Neural crest cell (in vitro differentiated cells): ENCODE measurements at regions not wholly inside any gene's neighbourhood (a gene's known extent, or its start where the extent isn't known, plus 50 kb on each side); places are given as distances from the start of the nearest gene placed in this dataset.

Experiments used
- DNase-seq: peaks from one replicate; pipeline ENCODE4 v3.0.0; 2021; ENCODE audit warnings: low read depth, mixed read lengths, low spot score
- H3K27ac Mint-ChIP-seq: one replicate; pipeline ENCODE4 v1.8.0; 2021; ENCODE audit warnings: mild to moderate bottlenecking, mixed read lengths; ENCODE audit not compliant: unreplicated experiment
- H3K27me3 Mint-ChIP-seq: 2 replicates; pipeline ENCODE4 v1.8.0; 2021; ENCODE audit warnings: low read depth, mild to moderate bottlenecking, mixed read lengths
- H3K36me3 Mint-ChIP-seq: 2 replicates; pipeline ENCODE4 v1.8.0; 2021; ENCODE audit warnings: low read depth, mild to moderate bottlenecking, mixed read lengths
- H3K4me1 Mint-ChIP-seq: 2 replicates; pipeline ENCODE4 v1.8.0; 2021; ENCODE audit warnings: mixed read lengths
- H3K4me3 Mint-ChIP-seq: one replicate; pipeline ENCODE4 v1.8.0; 2021; ENCODE audit warnings: mild to moderate bottlenecking, mixed read lengths
- H3K9me3 Mint-ChIP-seq: 2 replicates; pipeline ENCODE4 v1.8.0; 2021; ENCODE audit warnings: mixed read lengths
- TF ChIP-seq, protein P1 (sequence below): fragments of 200-600 bp; sonication (generic); conservative IDR thresholded peaks from 2 replicates; pipeline ENCODE4 v1.5.0; 2021; ENCODE audit warnings: antibody characterized with exemption, mild to moderate bottlenecking

DNA sequence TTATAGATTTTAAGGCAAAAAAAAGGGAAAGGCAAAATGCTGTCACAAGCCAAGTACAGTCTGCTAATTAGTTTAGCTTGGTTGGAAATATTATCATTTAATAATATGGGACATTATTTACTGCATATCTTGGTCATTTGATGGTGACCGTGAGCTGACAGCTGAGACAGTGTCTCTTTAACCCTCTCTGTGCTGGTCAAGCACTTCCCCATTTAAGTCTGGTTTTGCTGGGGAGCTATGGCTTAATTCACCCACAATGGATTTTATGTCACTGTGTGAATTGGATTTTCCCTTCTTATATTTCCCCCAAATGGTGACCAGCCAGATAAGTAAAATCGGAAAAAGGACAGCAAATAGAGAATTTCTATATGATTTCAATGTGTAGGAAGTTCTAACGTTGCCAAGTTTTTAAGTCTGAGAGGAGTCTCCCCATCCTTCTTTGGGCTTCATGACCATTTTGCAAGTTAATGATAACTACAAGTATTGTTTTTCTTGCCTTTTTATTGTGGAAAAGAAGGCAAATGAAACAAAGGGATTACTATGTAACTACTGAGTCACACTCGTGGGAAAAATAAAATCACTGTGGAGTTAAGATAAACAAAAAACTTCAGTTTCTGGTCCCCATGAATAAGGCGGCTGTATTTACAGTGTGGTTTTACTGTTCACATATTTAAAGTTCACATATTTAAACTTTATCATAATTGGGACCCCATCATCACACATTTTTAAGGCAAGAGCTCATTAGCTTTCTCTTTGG lies 373.5 kb downstream of the NR2F2 start:
- H3K36me3 Mint-ChIP-seq = no peaks in the 10 kb centered on the region
- H3K27me3 Mint-ChIP-seq = peaks cover 11% of the 10 kb centered on the region
- TF ChIP-seq, protein P1, sequence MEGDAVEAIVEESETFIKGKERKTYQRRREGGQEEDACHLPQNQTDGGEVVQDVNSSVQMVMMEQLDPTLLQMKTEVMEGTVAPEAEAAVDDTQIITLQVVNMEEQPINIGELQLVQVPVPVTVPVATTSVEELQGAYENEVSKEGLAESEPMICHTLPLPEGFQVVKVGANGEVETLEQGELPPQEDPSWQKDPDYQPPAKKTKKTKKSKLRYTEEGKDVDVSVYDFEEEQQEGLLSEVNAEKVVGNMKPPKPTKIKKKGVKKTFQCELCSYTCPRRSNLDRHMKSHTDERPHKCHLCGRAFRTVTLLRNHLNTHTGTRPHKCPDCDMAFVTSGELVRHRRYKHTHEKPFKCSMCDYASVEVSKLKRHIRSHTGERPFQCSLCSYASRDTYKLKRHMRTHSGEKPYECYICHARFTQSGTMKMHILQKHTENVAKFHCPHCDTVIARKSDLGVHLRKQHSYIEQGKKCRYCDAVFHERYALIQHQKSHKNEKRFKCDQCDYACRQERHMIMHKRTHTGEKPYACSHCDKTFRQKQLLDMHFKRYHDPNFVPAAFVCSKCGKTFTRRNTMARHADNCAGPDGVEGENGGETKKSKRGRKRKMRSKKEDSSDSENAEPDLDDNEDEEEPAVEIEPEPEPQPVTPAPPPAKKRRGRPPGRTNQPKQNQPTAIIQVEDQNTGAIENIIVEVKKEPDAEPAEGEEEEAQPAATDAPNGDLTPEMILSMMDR = no peak
- no peak overlapping the region for H3K4me3 Mint-ChIP-seq
- no peak overlapping the region for H3K27ac Mint-ChIP-seq
- DNase-seq = no peak
- peaks cover 70% of the 10 kb centered on the region for H3K4me1 Mint-ChIP-seq
- H3K9me3 Mint-ChIP-seq = no peaks in the 10 kb centered on the region

DNA sequence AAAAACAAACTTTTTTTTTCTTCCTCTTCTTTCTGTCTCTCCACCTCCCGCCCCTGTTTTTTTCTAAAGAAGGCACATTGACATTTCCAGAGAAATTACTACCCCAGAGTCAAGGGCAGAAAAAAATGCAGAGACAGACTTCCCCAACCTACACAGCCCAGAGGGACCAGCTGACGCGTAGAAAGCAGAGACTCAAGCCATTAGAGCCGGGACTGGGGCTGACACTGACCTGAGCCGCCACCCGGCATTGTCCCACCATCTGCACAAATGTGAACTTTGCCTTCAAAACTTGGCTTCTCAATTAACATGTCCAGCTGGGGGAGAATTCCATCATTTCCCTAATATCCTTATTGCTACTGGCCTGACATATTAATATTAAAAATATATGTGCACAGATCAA lies 385.6 kb downstream of the NR2F2 start:
- peaks cover 25% of the 10 kb centered on the region for H3K4me1 Mint-ChIP-seq
- H3K27me3 Mint-ChIP-seq = peaks cover 11% of the 10 kb centered on the region
- no peak for DNase-seq
- H3K36me3 Mint-ChIP-seq = no peaks in the 10 kb centered on the region
- no peaks in the 10 kb centered on the region for H3K9me3 Mint-ChIP-seq
- TF ChIP-seq, protein P1 = no peak
- H3K27ac Mint-ChIP-seq = no peak overlapping the region
- no peak overlapping the region for H3K4me3 Mint-ChIP-seq

DNA sequence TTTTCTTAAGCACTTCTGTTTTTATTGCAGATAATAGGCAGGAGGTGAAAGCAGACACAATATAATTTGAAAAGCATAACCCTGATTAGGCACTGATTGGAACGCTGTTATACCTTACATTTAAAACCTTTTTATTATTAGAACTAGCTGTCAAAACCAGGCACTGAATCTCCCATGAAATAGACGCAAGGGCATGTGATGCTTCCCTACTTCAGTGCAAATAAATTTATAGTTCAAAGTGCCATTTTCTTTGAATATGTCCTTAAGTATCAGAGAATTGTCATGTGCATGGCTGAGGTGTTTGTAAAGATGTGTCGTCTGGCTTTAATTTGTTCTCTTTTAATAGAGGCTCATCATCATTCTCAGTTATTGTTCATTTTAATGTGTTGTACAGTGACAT lies 386.0 kb downstream of the NR2F2 start:
- Mint-ChIP-seq H3K27ac (no peak overlapping the region), H3K36me3 (no peaks in the 10 kb centered on the region), H3K4me1 (peaks cover 27% of the 10 kb centered on the region), H3K9me3 (no peaks in the 10 kb centered on the region), H3K4me3 (no peak overlapping the region), H3K27me3 (peaks cover 10% of the 10 kb centered on the region)
- no peak for DNase-seq
- TF ChIP-seq, protein P1 = no peak

DNA sequence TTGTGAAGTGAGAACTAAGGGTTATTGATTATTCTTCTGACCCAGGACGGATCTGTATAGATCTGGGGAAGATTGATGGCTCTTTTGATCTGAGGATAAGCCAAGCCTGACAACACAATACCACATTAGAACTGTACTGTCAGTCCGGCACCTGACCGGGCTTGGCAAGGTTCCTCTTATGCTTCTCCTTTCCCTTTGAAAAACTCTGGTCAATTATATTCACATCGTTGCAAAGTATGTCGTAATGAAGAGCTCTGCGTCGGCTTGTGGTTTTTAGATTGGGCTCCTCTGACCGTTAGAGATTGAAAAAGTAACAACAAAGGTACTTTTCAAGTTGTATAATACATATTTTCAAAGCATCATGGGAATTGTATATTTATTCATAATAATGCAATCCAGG lies 389.8 kb downstream of the NR2F2 start:
- no peaks in the 10 kb centered on the region for H3K9me3 Mint-ChIP-seq

DNA sequence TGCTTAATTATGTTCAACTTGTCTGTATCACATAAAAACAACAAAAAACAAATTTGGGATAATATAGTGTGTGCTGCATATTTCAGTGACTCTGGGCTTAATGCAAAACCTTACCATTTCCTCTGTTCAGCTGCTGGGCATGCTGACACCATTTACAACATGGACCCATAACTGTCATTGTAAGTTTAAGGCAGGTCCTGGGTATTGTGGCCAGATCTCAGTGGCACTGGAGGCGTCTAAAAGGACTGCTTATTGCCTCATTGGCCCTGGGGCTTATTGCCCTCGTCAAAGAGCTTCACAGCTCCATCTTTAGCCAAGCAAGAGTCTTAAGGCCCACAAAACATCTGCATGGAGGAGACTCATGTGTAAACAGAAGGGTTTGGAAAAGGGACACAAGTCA lies 390.2 kb downstream of the NR2F2 start:
- Mint-ChIP-seq H3K4me1 (peaks cover 21% of the 10 kb centered on the region), H3K4me3 (no peak overlapping the region), H3K27ac (no peak overlapping the region), H3K27me3 (peaks cover 9% of the 10 kb centered on the region), H3K9me3 (no peaks in the 10 kb centered on the region), H3K36me3 (no peaks in the 10 kb centered on the region)
- DNase-seq = no peak
- TF ChIP-seq, protein P1 = no peak

More for the DNA sequence above, 389.8 kb downstream of the NR2F2 start:
- no peak for DNase-seq
- Mint-ChIP-seq H3K36me3 (no peaks in the 10 kb centered on the region), H3K27me3 (peaks cover 9% of the 10 kb centered on the region), H3K4me1 (peaks cover 22% of the 10 kb centered on the region), H3K27ac (no peak overlapping the region), H3K4me3 (no peak overlapping the region)
- TF ChIP-seq, protein P1 = no peak
